GM23338 (cell line): ENCODE measurements at regions not wholly inside any gene's neighbourhood (a gene's known extent, or its start where the extent isn't known, plus 50 kb on each side); places are given as distances from the start of the nearest gene placed in this dataset.

Source experiments
- CREB1 ChIP-seq: fragments of 250-450 bp; sonication (Bioruptor Pico); IDR thresholded peaks from 2 replicates; pipeline ENCODE4 v1.5.0; 2020; ENCODE audit warnings: low read depth, mild to moderate bottlenecking, moderate library complexity
- EZH2 ChIP-seq: fragments of 200-600 bp; sonication (generic); IDR thresholded peaks from one replicate; pipeline ENCODE4 v1.8.0; 2017; ENCODE audit warnings: antibody characterized with exemption, mild to moderate bottlenecking, low read depth; ENCODE audit not compliant: unreplicated experiment
- EZH2phosphoT487 ChIP-seq: fragments of 200-600 bp; sonication (generic); IDR thresholded peaks from one replicate; pipeline ENCODE4 v1.8.1; 2018; ENCODE audit warnings: antibody characterized with exemption; ENCODE audit not compliant: unreplicated experiment
- JUNB ChIP-seq: IDR thresholded peaks from one replicate; pipeline ENCODE4 v1.6.1; 2016; ENCODE audit warnings: antibody characterized with exemption; ENCODE audit not compliant: unreplicated experiment
- POLR2AphosphoS5 ChIP-seq: IDR thresholded peaks from 2 replicates; pipeline ENCODE4 v1.6.1; 2016; ENCODE audit warnings: antibody characterized with exemption, low read depth
- STAT1 ChIP-seq: IDR thresholded peaks from one replicate; pipeline ENCODE4 v1.6.1; 2016; ENCODE audit warnings: antibody characterized with exemption; ENCODE audit not compliant: unreplicated experiment
- ZNF331 ChIP-seq: fragments of 250-450 bp; sonication (Bioruptor Pico); IDR thresholded peaks from 2 replicates; pipeline ENCODE4 v1.5.0; 2020; ENCODE audit warnings: low read depth, mild to moderate bottlenecking, moderate library complexity
- TF ChIP-seq, protein P1 (sequence below): IDR thresholded peaks from one replicate; pipeline ENCODE4 v1.6.1; 2018; ENCODE audit warnings: antibody characterized with exemption; ENCODE audit not compliant: unreplicated experiment
- TF ChIP-seq, protein P2 (sequence below), 2 experiments: fragments of 200-600 bp in 1 of 2; sonication (generic) in 1 of 2; conservative IDR thresholded peaks; 2 replicates each; pipeline versions ENCODE4 v1.5.1 to v1.6.1; 2016 to 2017; ENCODE audit warnings: antibody characterized with exemption in 2 of 2, low read depth in 2 of 2, mild to moderate bottlenecking in 2 of 2, moderate library complexity in 1 of 2

DNA sequence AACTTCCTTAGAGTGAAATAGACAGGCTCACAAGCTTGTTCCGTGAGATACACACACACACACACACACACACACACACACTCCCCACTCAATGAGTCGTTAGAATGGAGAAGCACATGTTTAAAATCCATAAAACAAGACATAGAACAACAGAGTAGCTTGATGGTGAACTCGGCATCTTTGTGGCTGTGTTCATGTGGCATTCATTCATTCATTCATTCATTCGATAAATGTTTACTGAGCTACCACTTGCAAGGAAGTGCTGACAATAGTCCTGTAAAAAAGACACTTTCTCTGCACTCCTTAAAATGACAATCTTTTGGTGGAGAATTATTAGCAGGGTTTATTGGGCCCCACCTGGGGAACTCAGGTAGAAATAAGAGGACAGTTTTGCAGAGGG lies 242.0 kb downstream of the FOXA2 start:
- TF ChIP-seq CREB1 (CRISPR knock-in tag) (no peak), EZH2phosphoT487 (no peak), EZH2 (no peak), POLR2AphosphoS5 (no peak), ZNF331 (CRISPR knock-in tag) (no peak), JUNB (no peak), STAT1 (no peak)
- TF ChIP-seq, protein P1, sequence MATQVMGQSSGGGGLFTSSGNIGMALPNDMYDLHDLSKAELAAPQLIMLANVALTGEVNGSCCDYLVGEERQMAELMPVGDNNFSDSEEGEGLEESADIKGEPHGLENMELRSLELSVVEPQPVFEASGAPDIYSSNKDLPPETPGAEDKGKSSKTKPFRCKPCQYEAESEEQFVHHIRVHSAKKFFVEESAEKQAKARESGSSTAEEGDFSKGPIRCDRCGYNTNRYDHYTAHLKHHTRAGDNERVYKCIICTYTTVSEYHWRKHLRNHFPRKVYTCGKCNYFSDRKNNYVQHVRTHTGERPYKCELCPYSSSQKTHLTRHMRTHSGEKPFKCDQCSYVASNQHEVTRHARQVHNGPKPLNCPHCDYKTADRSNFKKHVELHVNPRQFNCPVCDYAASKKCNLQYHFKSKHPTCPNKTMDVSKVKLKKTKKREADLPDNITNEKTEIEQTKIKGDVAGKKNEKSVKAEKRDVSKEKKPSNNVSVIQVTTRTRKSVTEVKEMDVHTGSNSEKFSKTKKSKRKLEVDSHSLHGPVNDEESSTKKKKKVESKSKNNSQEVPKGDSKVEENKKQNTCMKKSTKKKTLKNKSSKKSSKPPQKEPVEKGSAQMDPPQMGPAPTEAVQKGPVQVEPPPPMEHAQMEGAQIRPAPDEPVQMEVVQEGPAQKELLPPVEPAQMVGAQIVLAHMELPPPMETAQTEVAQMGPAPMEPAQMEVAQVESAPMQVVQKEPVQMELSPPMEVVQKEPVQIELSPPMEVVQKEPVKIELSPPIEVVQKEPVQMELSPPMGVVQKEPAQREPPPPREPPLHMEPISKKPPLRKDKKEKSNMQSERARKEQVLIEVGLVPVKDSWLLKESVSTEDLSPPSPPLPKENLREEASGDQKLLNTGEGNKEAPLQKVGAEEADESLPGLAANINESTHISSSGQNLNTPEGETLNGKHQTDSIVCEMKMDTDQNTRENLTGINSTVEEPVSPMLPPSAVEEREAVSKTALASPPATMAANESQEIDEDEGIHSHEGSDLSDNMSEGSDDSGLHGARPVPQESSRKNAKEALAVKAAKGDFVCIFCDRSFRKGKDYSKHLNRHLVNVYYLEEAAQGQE: no peak
- TF ChIP-seq, protein P2, sequence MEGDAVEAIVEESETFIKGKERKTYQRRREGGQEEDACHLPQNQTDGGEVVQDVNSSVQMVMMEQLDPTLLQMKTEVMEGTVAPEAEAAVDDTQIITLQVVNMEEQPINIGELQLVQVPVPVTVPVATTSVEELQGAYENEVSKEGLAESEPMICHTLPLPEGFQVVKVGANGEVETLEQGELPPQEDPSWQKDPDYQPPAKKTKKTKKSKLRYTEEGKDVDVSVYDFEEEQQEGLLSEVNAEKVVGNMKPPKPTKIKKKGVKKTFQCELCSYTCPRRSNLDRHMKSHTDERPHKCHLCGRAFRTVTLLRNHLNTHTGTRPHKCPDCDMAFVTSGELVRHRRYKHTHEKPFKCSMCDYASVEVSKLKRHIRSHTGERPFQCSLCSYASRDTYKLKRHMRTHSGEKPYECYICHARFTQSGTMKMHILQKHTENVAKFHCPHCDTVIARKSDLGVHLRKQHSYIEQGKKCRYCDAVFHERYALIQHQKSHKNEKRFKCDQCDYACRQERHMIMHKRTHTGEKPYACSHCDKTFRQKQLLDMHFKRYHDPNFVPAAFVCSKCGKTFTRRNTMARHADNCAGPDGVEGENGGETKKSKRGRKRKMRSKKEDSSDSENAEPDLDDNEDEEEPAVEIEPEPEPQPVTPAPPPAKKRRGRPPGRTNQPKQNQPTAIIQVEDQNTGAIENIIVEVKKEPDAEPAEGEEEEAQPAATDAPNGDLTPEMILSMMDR (conservative IDR thresholded peaks at IDR 0.05; ENCODE audit: low read depth in 2 of 2): no peak
